GM12878 (cell line): ENCODE measurements at regions not wholly inside any gene's neighbourhood (a gene's known extent, or its start where the extent isn't known, plus 50 kb on each side); places are given as distances from the start of the nearest gene placed in this dataset.

Source experiments
- ATAC-seq: fragments of 200-7000 bp; cut with Tn5 transposase; 3 replicates; pipeline ENCODE4 v1.9.1; 2020; ENCODE audit warnings: mild to moderate bottlenecking, moderate library complexity
- BruUV-seq: library from RNA; stranded (reverse); fragments of 400-500 nt; replicated peaks from 2 replicates; lab custom pipeline; 2021; lab: Mats Ljungman, UMichigan
- CTCF ChIA-PET: fragments of 300-600 bp; sonication (Branson Sonifier 250); formaldehyde crosslinking; extraction: SDS; loops from one replicate; lab custom pipeline; 2021; ENCODE audit warnings: inconsistent platforms; lab: Yijun Ruan, JAX
- POLR2A ChIA-PET: fragments of 350-600 bp; formaldehyde crosslinking; extraction: SDS; loops from one replicate; lab custom pipeline; 2021; ENCODE audit warnings: inconsistent platforms; lab: Charles Lee
- RAD21 ChIA-PET: fragments of 300-600 bp; sonication (Branson Sonifier 250); formaldehyde crosslinking; loops from one replicate; lab custom pipeline; 2023; ENCODE audit warnings: antibody characterized with exemption; ENCODE audit not compliant: unreplicated experiment; lab: Charles Lee
- SMC1A ChIA-PET: fragments of 300-600 bp; sonication (Branson Sonifier 250); formaldehyde crosslinking; loops from one replicate; lab custom pipeline; 2023; ENCODE audit not compliant: unreplicated experiment, uncharacterized antibody; lab: Charles Lee
- DNase-seq: peaks from one replicate; pipeline ENCODE4 v3.0.0-alpha.2; 2011; ENCODE audit warnings: low read depth, low spot score
- FAIRE-seq: peaks from 3 replicates; lab custom pipeline; 2011; peaks lifted over from hg19 to GRCh38; lab: Jason Lieb, UNC
- H2AFZ ChIP-seq: 2 replicates; pipeline ENCODE4 v1.6.0; 2011; ENCODE audit warnings: low read depth, low read length, control low read depth; ENCODE audit not compliant: control insufficient read depth
- H3K27ac ChIP-seq: 2 replicates; pipeline ENCODE4 v1.5.1; 2011; ENCODE audit warnings: control low read depth; ENCODE audit not compliant: control insufficient read depth, insufficient read depth
- H3K27me3 ChIP-seq, 2 experiments: replicated peaks in 1 of 2; 2 replicates each; pipeline versions ENCODE4 v1.6.0 to v1.6.1; 2011; ENCODE audit warnings: low read length in 1 of 2; ENCODE audit not compliant: control insufficient read depth in 2 of 2, insufficient read depth in 2 of 2
- H3K36me3 ChIP-seq, 2 experiments: 2 replicates each; pipeline ENCODE4 v1.5.1; 2011; ENCODE audit warnings: low read length in 1 of 2; ENCODE audit not compliant: control insufficient read depth in 2 of 2, insufficient read depth in 2 of 2
- H3K4me1 ChIP-seq: 2 replicates; pipeline ENCODE4 v1.6.1; 2011; ENCODE audit warnings: mild to moderate bottlenecking, low read length, moderate library complexity, mixed read lengths; ENCODE audit not compliant: control insufficient read depth, insufficient read depth
- H3K4me2 ChIP-seq: 2 replicates; pipeline ENCODE4 v1.6.0; 2011; ENCODE audit warnings: control low read depth; ENCODE audit not compliant: control insufficient read depth, insufficient read depth
- H3K4me3 ChIP-seq: fragments of 200-600 bp; sonication (generic); 2 replicates; pipeline ENCODE4 v1.5.1; 2016
- H3K79me2 ChIP-seq: 2 replicates; pipeline ENCODE4 v1.6.0; 2011; ENCODE audit warnings: low read length; ENCODE audit not compliant: control insufficient read depth, insufficient read depth
- H3K9ac ChIP-seq: 2 replicates; pipeline ENCODE4 v1.8.0; 2011; ENCODE audit warnings: low read length, control low read depth, mixed read lengths; ENCODE audit not compliant: control insufficient read depth, insufficient read depth
- H3K9me3 ChIP-seq: replicated peaks from 3 replicates; pipeline ENCODE4 v1.5.1; 2011; ENCODE audit warnings: mild to moderate bottlenecking, low read length; ENCODE audit not compliant: control insufficient read depth, insufficient read depth
- H4K20me1 ChIP-seq: 2 replicates; pipeline ENCODE4 v1.6.0; 2011; ENCODE audit not compliant: control insufficient read depth, insufficient read depth
- ATF3 ChIP-seq: IDR thresholded peaks from 2 replicates; pipeline ENCODE4 v1.6.1; 2011; ENCODE audit warnings: low read depth, mild to moderate bottlenecking, low read length, moderate library complexity, borderline replicate concordance; ENCODE audit errors: extremely low read depth
- IRF5 ChIP-seq: fragments of 450-650 bp; IDR thresholded peaks from 2 replicates; pipeline ENCODE4 v1.6.1; 2017; ENCODE audit warnings: borderline replicate concordance
- MEF2A ChIP-seq: IDR thresholded peaks from 2 replicates; pipeline ENCODE4 v1.6.1; 2011; ENCODE audit warnings: low read depth, mild to moderate bottlenecking, low read length, moderate library complexity; ENCODE audit not compliant: insufficient read depth
- NFYB ChIP-seq: IDR thresholded peaks from 2 replicates; pipeline ENCODE4 v1.6.1; 2011; ENCODE audit warnings: low read depth, mild to moderate bottlenecking, low read length, improper control_type of control experiment, moderate library complexity; ENCODE audit not compliant: insufficient read depth
- POLR2A ChIP-seq: IDR thresholded peaks from 2 replicates; pipeline ENCODE4 v1.6.1; 2011; ENCODE audit warnings: low read depth, mild to moderate bottlenecking, low read length
- RB1 ChIP-seq: fragments of 450-650 bp; formaldehyde crosslinking; IDR thresholded peaks from 2 replicates; pipeline ENCODE4 v1.6.1; 2017; ENCODE audit warnings: mild to moderate bottlenecking, borderline replicate concordance
- SMAD1 ChIP-seq: fragments of 450-650 bp; IDR thresholded peaks from 2 replicates; pipeline ENCODE4 v1.6.1; 2018; ENCODE audit warnings: mild to moderate bottlenecking, low read depth; ENCODE audit not compliant: partially characterized antibody
- STAT1 ChIP-seq: fragments of 450-650 bp; conservative IDR thresholded peaks from 2 replicates; pipeline ENCODE4 v1.6.1; 2014; ENCODE audit warnings: antibody characterized with exemption, mild to moderate bottlenecking
- WGBS: methylation state at CpG from one replicate; pipeline ENCODE4 v1.1.6; 2016; ENCODE audit warnings: low lambda C conversion rate; ENCODE audit not compliant: insufficient replicate concordance, insufficient coverage; ENCODE audit errors: missing lambda C conversion rate; 5-methylcytosine and 5-hydroxymethylcytosine counted together
- in situ Hi-C: fragments of 300-500 bp; cut with MboI; formaldehyde crosslinking; loops from 9 replicates; pipeline ENCODE4 v1.14.3; 2018; ENCODE audit warnings: mixed read lengths
- intact Hi-C: fragments of 100-400 bp; cut with micrococcal nuclease; formaldehyde crosslinking; loops from one replicate; pipeline ENCODE4 v1.14.2; 2022; ENCODE audit not compliant: unreplicated experiment

- no peak overlapping the region for H3K4me2 ChIP-seq
- 20% methylated on average over 8 of the region's 8 CpGs for WGBS
- no peaks in the 10 kb centered on the region; the same call in 2 of the 3 replicates for H3K9me3 ChIP-seq
- ChIA-PET CTCF (no interaction called here), RAD21 (no interaction called here), SMC1A (no interaction called here)
- no peaks in the 10 kb centered on the region for H3K79me2 ChIP-seq
- no peak for ATAC-seq
- no peak overlapping the region for H3K27ac ChIP-seq
- no TSS peak for BruUV-seq
- FAIRE-seq: no peak
- no peaks in the 10 kb centered on the region for H4K20me1 ChIP-seq
- H3K4me3 ChIP-seq: no peak overlapping the region
- H3K27me3 ChIP-seq: no peaks in the 10 kb centered on the region
- H3K36me3 ChIP-seq: no peaks in the 10 kb centered on the region
- in situ Hi-C loops: no loop called here
- TF ChIP-seq IRF5 (no peak), POLR2A (no peak), NFYB (0 out of 2 replicates have a peak, but pooled peaks have one; percentile 7)
- TF ChIP-seq, all 136 proteins: peak for 1
- Histone ChIP-seq H3K4me1 (no peaks in the 10 kb centered on the region), H2AFZ (no peak overlapping the region), H3K9ac (no peak overlapping the region)
- POLR2A ChIA-PET: no interaction called here
- intact Hi-C loops: no loop called here
- no peak for DNase-seq
Measured at GRCh38 chr16:66161942-66162341, 204.5 kb upstream of the CDH5 start.

- no peaks in the 10 kb centered on the region for H3K27me3 ChIP-seq
- POLR2A ChIA-PET: no interaction called here
- H3K4me3 ChIP-seq: no peak overlapping the region
- H3K9me3 ChIP-seq: no peaks in the 10 kb centered on the region; the same call in 2 of the 3 replicates
- in situ Hi-C loops: no loop called here
- H4K20me1 ChIP-seq: no peaks in the 10 kb centered on the region
- BruUV-seq: no TSS peak
- SMC1A ChIA-PET: interaction anchor here (0.8 kb wide), 1 partner anchor 13 kb away, joined by 3 read pairs; no protein-coding TSS in a partner anchor
- H3K27ac ChIP-seq: no peak overlapping the region
- intact Hi-C loops: no loop called here
- FAIRE-seq: no peak
- CTCF ChIA-PET: no interaction called here
- 0% methylated on average over 3 of the region's 3 CpGs for WGBS
- H3K79me2 ChIP-seq: no peaks in the 10 kb centered on the region
- ATAC-seq: no peak
- RAD21 ChIA-PET: no interaction called here
- H3K4me1 ChIP-seq: no peaks in the 10 kb centered on the region
- no peak for DNase-seq
- no peaks in the 10 kb centered on the region for H3K36me3 ChIP-seq
- H3K9ac ChIP-seq: no peak overlapping the region
- no peak overlapping the region for H2AFZ ChIP-seq
- no peak overlapping the region for H3K4me2 ChIP-seq
- TF ChIP-seq MEF2A: no peak
- TF ChIP-seq ATF3: no peak
- TF ChIP-seq STAT1: no peak
- TF ChIP-seq SMAD1: no peak
- no peak for TF ChIP-seq RB1
Measured at GRCh38 chr16:66161269-66161668, 205.2 kb upstream of the CDH5 start.
